Nephron (organoid): ENCODE measurements at regions not wholly inside any gene's neighbourhood (a gene's known extent, or its start where the extent isn't known, plus 50 kb on each side); places are given as distances from the start of the nearest gene placed in this dataset.

Source experiments
- H3K27ac Mint-ChIP-seq, 3 experiments: 2 replicates each; pipeline ENCODE4 v1.8.0; 2020; ENCODE audit warnings: mixed read lengths in 3 of 3, mild to moderate bottlenecking in 2 of 3, moderate library complexity in 1 of 3
- H3K27me3 Mint-ChIP-seq: 2 replicates; pipeline ENCODE4 v1.8.0; 2021; ENCODE audit warnings: low read depth, mild to moderate bottlenecking, moderate library complexity, mixed read lengths
- H3K36me3 Mint-ChIP-seq: 2 replicates; pipeline ENCODE4 v1.8.0; 2020; ENCODE audit warnings: low read depth, mixed read lengths
- H3K4me1 Mint-ChIP-seq: 2 replicates; pipeline ENCODE4 v1.8.0; 2020; ENCODE audit warnings: mixed read lengths
- H3K4me3 Mint-ChIP-seq, 3 experiments: 2 replicates each; pipeline ENCODE4 v1.8.0; 2020; ENCODE audit warnings: mild to moderate bottlenecking in 3 of 3, mixed read lengths in 3 of 3, moderate library complexity in 2 of 3
- H3K9me3 Mint-ChIP-seq: 2 replicates; pipeline ENCODE4 v1.8.0; 2020; ENCODE audit warnings: mixed read lengths
- TF ChIP-seq, protein P1 (sequence below), 3 experiments: fragments of 200-600 bp; sonication (generic); IDR thresholded peaks; one replicate each; pipeline ENCODE4 v1.5.0; 2021; ENCODE audit warnings: antibody characterized with exemption in 3 of 3; ENCODE audit not compliant: unreplicated experiment in 3 of 3

DNA sequence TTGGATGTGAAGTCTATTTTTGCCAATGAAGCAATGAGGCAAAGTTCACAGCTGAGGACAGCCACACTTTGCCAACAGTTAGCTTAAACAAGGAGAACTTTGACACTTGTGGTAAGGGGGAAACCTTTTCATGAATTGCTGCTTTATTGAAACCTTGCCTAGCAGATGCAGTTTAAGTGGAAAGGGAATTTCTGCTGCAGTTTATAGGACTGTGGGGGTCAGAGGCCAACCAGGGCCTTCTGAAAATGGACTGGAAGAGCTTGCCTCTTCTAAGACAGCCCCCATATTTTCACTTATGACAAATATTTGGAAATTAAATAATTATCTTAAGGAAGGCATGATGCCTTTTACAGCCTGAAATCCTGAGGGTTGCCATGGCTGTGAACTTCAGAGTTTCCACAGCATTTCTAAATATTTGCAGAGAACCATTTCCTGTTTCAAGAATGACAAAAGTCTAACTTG, 550.3 kb downstream of the RAB28 start:
- Mint-ChIP-seq H3K9me3 (no peaks in the 10 kb centered on the region), H3K27me3 (no peaks in the 10 kb centered on the region), H3K4me3 (no peak overlapping the region), H3K27ac (no peak overlapping the region), H3K36me3 (no peaks in the 10 kb centered on the region), H3K4me1 (no peaks in the 10 kb centered on the region)
- TF ChIP-seq, protein P1, sequence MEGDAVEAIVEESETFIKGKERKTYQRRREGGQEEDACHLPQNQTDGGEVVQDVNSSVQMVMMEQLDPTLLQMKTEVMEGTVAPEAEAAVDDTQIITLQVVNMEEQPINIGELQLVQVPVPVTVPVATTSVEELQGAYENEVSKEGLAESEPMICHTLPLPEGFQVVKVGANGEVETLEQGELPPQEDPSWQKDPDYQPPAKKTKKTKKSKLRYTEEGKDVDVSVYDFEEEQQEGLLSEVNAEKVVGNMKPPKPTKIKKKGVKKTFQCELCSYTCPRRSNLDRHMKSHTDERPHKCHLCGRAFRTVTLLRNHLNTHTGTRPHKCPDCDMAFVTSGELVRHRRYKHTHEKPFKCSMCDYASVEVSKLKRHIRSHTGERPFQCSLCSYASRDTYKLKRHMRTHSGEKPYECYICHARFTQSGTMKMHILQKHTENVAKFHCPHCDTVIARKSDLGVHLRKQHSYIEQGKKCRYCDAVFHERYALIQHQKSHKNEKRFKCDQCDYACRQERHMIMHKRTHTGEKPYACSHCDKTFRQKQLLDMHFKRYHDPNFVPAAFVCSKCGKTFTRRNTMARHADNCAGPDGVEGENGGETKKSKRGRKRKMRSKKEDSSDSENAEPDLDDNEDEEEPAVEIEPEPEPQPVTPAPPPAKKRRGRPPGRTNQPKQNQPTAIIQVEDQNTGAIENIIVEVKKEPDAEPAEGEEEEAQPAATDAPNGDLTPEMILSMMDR (IDR thresholded peaks at IDR 0.05; ENCODE audit: unreplicated experiment in 3 of 3), result no peak

DNA sequence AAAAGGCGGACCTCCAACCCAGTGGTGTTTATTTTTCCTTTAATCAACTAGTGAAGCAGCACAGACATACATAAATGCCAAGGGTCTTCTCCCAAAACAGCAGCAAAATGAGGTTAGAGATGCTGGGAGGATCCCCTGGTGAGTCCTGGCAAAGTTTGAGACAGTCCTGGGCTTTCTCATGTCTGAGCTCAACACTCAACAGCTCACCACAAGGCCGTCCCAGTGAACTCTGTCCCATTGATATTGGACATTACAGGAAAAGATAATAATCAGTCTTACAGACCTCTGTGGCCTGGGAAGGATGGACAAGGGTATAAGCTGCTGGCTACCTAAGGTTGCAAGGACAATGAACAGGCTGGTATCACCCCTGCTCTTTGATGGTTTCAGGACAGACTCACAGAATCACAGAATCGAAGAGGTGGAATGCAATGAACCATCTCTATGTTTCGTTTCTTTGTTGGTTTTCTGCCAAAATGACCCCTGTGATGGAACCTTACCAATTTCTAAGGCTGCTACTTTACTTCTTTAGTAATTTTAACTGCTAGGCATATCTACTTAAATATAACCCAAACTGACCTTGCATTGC, 551.8 kb downstream of the RAB28 start:
- Mint-ChIP-seq H3K27ac (no peak overlapping the region), H3K36me3 (no peaks in the 10 kb centered on the region), H3K9me3 (no peaks in the 10 kb centered on the region), H3K27me3 (no peaks in the 10 kb centered on the region), H3K4me1 (no peaks in the 10 kb centered on the region), H3K4me3 (no peak overlapping the region)
- TF ChIP-seq, protein P1 (IDR thresholded peaks at IDR 0.05; ENCODE audit: unreplicated experiment in 3 of 3), result no peak

DNA sequence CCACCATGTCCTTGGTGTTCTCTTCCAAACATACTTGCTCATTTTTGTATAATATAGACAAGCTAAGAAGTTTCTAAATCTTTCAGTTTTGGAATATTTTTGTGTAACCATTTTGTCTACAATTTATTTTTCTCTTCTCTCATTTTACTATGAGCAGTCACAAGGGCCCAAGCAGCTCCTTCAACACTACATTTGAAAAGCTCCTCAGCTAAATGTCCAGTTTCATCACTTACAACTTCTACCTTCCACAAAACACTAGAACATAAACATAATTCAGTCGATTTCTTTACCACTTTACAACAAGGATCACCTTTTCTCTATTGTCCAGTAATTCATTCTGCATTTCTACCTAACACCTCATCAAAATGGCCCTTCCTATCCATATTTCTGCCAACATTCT, 554.4 kb downstream of the RAB28 start:
- no peaks in the 10 kb centered on the region for H3K9me3 Mint-ChIP-seq
- H3K4me1 Mint-ChIP-seq, result no peaks in the 10 kb centered on the region
- TF ChIP-seq, protein P1 (IDR thresholded peaks at IDR 0.05; ENCODE audit: unreplicated experiment in 3 of 3), result no peak
- no peaks in the 10 kb centered on the region for H3K27me3 Mint-ChIP-seq
- H3K27ac Mint-ChIP-seq, result no peak overlapping the region
- no peak overlapping the region for H3K4me3 Mint-ChIP-seq
- no peaks in the 10 kb centered on the region for H3K36me3 Mint-ChIP-seq

DNA sequence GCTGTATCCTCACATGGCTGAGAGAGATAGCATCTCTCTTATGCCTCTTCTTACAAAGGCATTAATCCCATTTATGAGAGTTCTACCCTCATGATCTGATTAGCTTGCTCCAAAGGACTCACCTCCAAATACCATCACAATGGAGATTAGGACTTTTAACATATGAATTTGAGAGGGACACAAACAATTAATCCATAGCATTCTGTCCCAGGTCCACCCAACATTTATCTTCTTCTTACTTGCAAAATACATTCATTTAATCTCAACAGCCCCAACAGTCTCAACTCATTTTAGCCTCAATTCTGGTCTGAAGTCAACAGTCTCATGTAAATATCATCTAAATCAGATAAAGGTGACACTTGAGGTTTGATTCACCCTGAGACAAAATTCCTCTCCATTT, 555.4 kb downstream of the RAB28 start:
- Mint-ChIP-seq H3K27ac (no peak overlapping the region), H3K4me1 (no peaks in the 10 kb centered on the region), H3K9me3 (no peaks in the 10 kb centered on the region), H3K4me3 (no peak overlapping the region), H3K27me3 (no peaks in the 10 kb centered on the region), H3K36me3 (no peaks in the 10 kb centered on the region)
- TF ChIP-seq, protein P1 (IDR thresholded peaks at IDR 0.05; ENCODE audit: unreplicated experiment in 3 of 3), result no peak

DNA sequence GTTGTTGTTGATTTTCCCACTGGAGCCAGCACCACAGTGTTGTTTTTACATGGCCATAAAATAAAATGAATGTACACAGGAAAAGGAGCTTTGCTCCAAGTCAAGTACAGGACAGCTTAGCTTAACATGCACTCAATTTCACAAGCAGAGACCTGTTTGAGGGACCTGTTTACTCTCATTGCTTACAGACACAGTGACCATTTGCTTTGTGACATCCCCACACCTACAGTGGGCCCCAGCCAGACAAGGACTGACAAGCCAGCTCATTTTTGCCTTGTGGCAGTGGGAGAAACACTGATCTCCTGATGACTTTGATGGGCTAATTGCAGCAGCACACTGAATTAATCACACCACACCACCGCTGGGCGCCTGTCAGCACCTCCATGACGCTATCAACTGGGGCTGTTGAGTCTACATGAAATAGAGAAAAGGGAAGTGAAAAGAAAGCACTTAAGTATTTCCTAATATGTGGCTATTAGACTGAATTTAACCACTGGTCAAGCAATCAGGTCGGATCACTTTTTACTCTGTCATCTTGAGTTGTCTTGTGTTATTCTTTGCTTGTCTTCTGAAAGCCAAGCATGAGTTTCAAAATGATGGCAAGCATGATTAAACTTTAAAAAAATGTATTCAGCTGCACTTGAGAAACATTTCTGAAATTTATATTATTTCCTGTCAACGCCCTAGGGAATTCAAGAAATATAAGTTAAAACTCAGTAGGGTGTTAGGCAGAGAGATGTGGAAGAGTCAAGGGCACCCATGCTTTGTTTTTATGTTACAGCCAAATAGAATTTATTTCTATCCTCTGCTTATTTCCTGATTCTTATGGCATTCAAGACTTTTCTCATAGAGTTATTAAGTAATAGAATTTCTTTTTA, 557.7 kb downstream of the RAB28 start:
- H3K4me3 Mint-ChIP-seq, result no peak overlapping the region
- H3K36me3 Mint-ChIP-seq, result no peaks in the 10 kb centered on the region
- TF ChIP-seq, protein P1 (IDR thresholded peaks at IDR 0.05; ENCODE audit: unreplicated experiment in 3 of 3), result no peak
- H3K9me3 Mint-ChIP-seq, result no peaks in the 10 kb centered on the region
- no peaks in the 10 kb centered on the region for H3K27me3 Mint-ChIP-seq
- no peak overlapping the region for H3K27ac Mint-ChIP-seq
- H3K4me1 Mint-ChIP-seq, result no peaks in the 10 kb centered on the region
